GM23338 (cell line): ENCODE measurements at regions not wholly inside any gene's neighbourhood (a gene's known extent, or its start where the extent isn't known, plus 50 kb on each side); places are given as distances from the start of the nearest gene placed in this dataset.

ENCODE experiments used
- ATAC-seq: fragments of 200-7000 bp; cut with Tn5 transposase; 3 replicates; pipeline ENCODE4 v1.9.1; 2020
- DNase-seq: peaks from one replicate; pipeline ENCODE4 v3.0.0-alpha.2; 2015; ENCODE audit warnings: low spot score
- H2AFZ ChIP-seq: fragments of 200-600 bp; sonication (generic); 2 replicates; pipeline ENCODE4 v1.8.0; 2016; ENCODE audit warnings: antibody characterized with exemption, mild to moderate bottlenecking, moderate library complexity
- H3F3A ChIP-seq: fragments of 200-600 bp; sonication (generic); replicated peaks from 2 replicates; pipeline ENCODE4 v1.8.0; 2017; ENCODE audit warnings: antibody characterized with exemption, mixed run types, low read depth
- H3K27ac ChIP-seq: fragments of 200-600 bp; sonication (generic); 2 replicates; pipeline ENCODE4 v1.6.1; 2016; ENCODE audit warnings: low read depth
- H3K27me3 ChIP-seq: fragments of 200-600 bp; sonication (generic); 2 replicates; pipeline ENCODE4 v1.8.0; 2016; ENCODE audit warnings: mild to moderate bottlenecking, mixed run types, moderate library complexity; ENCODE audit not compliant: insufficient read depth
- H3K36me3 ChIP-seq: fragments of 200-600 bp; sonication (generic); 2 replicates; pipeline ENCODE4 v1.8.0; 2016; ENCODE audit warnings: mild to moderate bottlenecking; ENCODE audit not compliant: insufficient read depth
- H3K4me1 ChIP-seq: fragments of 200-600 bp; sonication (generic); 2 replicates; pipeline ENCODE4 v1.8.0; 2016; ENCODE audit warnings: mild to moderate bottlenecking, moderate library complexity; ENCODE audit not compliant: insufficient read depth
- H3K4me2 ChIP-seq: fragments of 200-600 bp; sonication (generic); 2 replicates; pipeline ENCODE4 v1.7.1; 2017; ENCODE audit warnings: mixed run types
- H3K4me3 ChIP-seq: fragments of 200-600 bp; sonication (generic); 2 replicates; pipeline ENCODE4 v1.6.1; 2016; ENCODE audit warnings: mixed run types
- H3K79me2 ChIP-seq: fragments of 200-600 bp; sonication (generic); replicated peaks from 2 replicates; pipeline ENCODE4 v1.8.0; 2017; ENCODE audit warnings: mild to moderate bottlenecking; ENCODE audit not compliant: insufficient read depth
- H3K9me2 ChIP-seq: fragments of 200-600 bp; sonication (generic); 2 replicates; pipeline ENCODE4 v1.8.0; 2017; ENCODE audit not compliant: insufficient read depth
- H4K20me1 ChIP-seq: fragments of 200-600 bp; sonication (generic); replicated peaks from 2 replicates; pipeline ENCODE4 v1.8.0; 2017; ENCODE audit warnings: mild to moderate bottlenecking; ENCODE audit not compliant: insufficient read depth
- H3K27ac Mint-ChIP-seq: 2 replicates; pipeline ENCODE4 v1.8.0; 2020; ENCODE audit warnings: inconsistent platforms, mild to moderate bottlenecking, moderate library complexity, mixed read lengths
- H3K27me3 Mint-ChIP-seq: 3 replicates; pipeline ENCODE4 v1.8.0; 2022; ENCODE audit warnings: low read depth, mild to moderate bottlenecking, moderate library complexity, mixed read lengths, inconsistent platforms; ENCODE audit not compliant: insufficient read depth, poor library complexity
- H3K36me3 Mint-ChIP-seq: 3 replicates; pipeline ENCODE4 v1.8.0; 2021; ENCODE audit warnings: low read depth, mild to moderate bottlenecking, inconsistent platforms, moderate library complexity, mixed read lengths
- H3K4me1 Mint-ChIP-seq: 3 replicates; pipeline ENCODE4 v1.8.0; 2020; ENCODE audit warnings: mild to moderate bottlenecking, inconsistent platforms, mixed read lengths
- H3K4me3 Mint-ChIP-seq: 3 replicates; pipeline ENCODE4 v1.8.0; 2021; ENCODE audit warnings: moderate library complexity, mild to moderate bottlenecking, inconsistent platforms, mixed read lengths
- H3K9me3 Mint-ChIP-seq: 3 replicates; pipeline ENCODE4 v1.8.0; 2020; ENCODE audit warnings: moderate library complexity, mild to moderate bottlenecking, inconsistent platforms, mixed read lengths
- CREB1 ChIP-seq: fragments of 250-450 bp; sonication (Bioruptor Pico); IDR thresholded peaks from 2 replicates; pipeline ENCODE4 v1.5.0; 2020; ENCODE audit warnings: low read depth, mild to moderate bottlenecking, moderate library complexity
- EZH2 ChIP-seq: fragments of 200-600 bp; sonication (generic); IDR thresholded peaks from one replicate; pipeline ENCODE4 v1.8.0; 2017; ENCODE audit warnings: antibody characterized with exemption, mild to moderate bottlenecking, low read depth; ENCODE audit not compliant: unreplicated experiment
- EZH2phosphoT487 ChIP-seq: fragments of 200-600 bp; sonication (generic); IDR thresholded peaks from one replicate; pipeline ENCODE4 v1.8.1; 2018; ENCODE audit warnings: antibody characterized with exemption; ENCODE audit not compliant: unreplicated experiment
- JUNB ChIP-seq: IDR thresholded peaks from one replicate; pipeline ENCODE4 v1.6.1; 2016; ENCODE audit warnings: antibody characterized with exemption; ENCODE audit not compliant: unreplicated experiment
- ZNF331 ChIP-seq: fragments of 250-450 bp; sonication (Bioruptor Pico); IDR thresholded peaks from 2 replicates; pipeline ENCODE4 v1.5.0; 2020; ENCODE audit warnings: low read depth, mild to moderate bottlenecking, moderate library complexity
- TF ChIP-seq, protein P1 (sequence below): IDR thresholded peaks from 2 replicates; pipeline ENCODE4 v1.6.1; 2016; ENCODE audit warnings: antibody characterized with exemption
- TF ChIP-seq, protein P2 (sequence below): IDR thresholded peaks from one replicate; pipeline ENCODE4 v1.6.1; 2018; ENCODE audit warnings: antibody characterized with exemption; ENCODE audit not compliant: unreplicated experiment
- TF ChIP-seq, protein P3 (sequence below): fragments of 250-450 bp; sonication (Bioruptor Pico); IDR thresholded peaks from 2 replicates; pipeline ENCODE4 v1.5.0; 2020; ENCODE audit warnings: mild to moderate bottlenecking, moderate library complexity
- TF ChIP-seq, protein P4 (sequence below), 2 experiments: fragments of 200-600 bp in 1 of 2; sonication (generic) in 1 of 2; conservative IDR thresholded peaks; 2 replicates each; pipeline versions ENCODE4 v1.5.1 to v1.6.1; 2016 to 2017; ENCODE audit warnings: antibody characterized with exemption in 2 of 2, low read depth in 2 of 2, mild to moderate bottlenecking in 2 of 2, moderate library complexity in 1 of 2

DNA sequence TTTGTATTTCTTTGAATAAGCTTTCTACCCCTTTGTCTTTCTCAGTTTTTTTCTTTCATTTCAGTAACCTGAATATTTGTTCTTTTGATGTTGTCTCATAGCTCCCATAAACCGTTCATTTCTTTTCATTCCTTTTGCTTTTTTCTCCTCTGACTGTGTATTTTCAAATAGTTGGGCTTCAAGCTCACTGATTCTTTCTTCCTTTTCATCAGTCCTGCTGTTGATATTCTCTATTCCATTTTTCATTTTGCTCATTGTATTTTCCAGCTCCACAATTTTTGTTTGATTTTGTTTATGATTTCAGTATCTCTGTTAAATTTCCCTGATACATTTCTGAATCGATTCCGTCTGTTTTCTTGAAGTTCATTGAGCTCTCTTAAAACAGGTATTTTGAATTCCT, 129.6 kb upstream of the NUDT6 start:
- Histone ChIP-seq H3K36me3 (no peaks in the 10 kb centered on the region), H3K79me2 (peaks cover 26% of the 10 kb centered on the region; the same call in 1 of the 2 replicates), H2AFZ (no peak overlapping the region), H3K4me1 (no peaks in the 10 kb centered on the region), H3F3A (no peaks in the 10 kb centered on the region), H3K4me3 (no peak overlapping the region), H3K4me2 (no peak overlapping the region), H4K20me1 (no peaks in the 10 kb centered on the region), H3K9me2 (no peaks in the 10 kb centered on the region), H3K27me3 (no peaks in the 10 kb centered on the region), H3K27ac (no peak overlapping the region)
- ATAC-seq (no peak), DNase-seq (no peak)
- TF ChIP-seq, protein P1, sequence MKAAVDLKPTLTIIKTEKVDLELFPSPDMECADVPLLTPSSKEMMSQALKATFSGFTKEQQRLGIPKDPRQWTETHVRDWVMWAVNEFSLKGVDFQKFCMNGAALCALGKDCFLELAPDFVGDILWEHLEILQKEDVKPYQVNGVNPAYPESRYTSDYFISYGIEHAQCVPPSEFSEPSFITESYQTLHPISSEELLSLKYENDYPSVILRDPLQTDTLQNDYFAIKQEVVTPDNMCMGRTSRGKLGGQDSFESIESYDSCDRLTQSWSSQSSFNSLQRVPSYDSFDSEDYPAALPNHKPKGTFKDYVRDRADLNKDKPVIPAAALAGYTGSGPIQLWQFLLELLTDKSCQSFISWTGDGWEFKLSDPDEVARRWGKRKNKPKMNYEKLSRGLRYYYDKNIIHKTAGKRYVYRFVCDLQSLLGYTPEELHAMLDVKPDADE: no peak
- no peak for TF ChIP-seq JUNB
- no peak for TF ChIP-seq CREB1 (CRISPR knock-in tag)
- TF ChIP-seq, protein P2, sequence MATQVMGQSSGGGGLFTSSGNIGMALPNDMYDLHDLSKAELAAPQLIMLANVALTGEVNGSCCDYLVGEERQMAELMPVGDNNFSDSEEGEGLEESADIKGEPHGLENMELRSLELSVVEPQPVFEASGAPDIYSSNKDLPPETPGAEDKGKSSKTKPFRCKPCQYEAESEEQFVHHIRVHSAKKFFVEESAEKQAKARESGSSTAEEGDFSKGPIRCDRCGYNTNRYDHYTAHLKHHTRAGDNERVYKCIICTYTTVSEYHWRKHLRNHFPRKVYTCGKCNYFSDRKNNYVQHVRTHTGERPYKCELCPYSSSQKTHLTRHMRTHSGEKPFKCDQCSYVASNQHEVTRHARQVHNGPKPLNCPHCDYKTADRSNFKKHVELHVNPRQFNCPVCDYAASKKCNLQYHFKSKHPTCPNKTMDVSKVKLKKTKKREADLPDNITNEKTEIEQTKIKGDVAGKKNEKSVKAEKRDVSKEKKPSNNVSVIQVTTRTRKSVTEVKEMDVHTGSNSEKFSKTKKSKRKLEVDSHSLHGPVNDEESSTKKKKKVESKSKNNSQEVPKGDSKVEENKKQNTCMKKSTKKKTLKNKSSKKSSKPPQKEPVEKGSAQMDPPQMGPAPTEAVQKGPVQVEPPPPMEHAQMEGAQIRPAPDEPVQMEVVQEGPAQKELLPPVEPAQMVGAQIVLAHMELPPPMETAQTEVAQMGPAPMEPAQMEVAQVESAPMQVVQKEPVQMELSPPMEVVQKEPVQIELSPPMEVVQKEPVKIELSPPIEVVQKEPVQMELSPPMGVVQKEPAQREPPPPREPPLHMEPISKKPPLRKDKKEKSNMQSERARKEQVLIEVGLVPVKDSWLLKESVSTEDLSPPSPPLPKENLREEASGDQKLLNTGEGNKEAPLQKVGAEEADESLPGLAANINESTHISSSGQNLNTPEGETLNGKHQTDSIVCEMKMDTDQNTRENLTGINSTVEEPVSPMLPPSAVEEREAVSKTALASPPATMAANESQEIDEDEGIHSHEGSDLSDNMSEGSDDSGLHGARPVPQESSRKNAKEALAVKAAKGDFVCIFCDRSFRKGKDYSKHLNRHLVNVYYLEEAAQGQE: no peak
- TF ChIP-seq, protein P3, sequence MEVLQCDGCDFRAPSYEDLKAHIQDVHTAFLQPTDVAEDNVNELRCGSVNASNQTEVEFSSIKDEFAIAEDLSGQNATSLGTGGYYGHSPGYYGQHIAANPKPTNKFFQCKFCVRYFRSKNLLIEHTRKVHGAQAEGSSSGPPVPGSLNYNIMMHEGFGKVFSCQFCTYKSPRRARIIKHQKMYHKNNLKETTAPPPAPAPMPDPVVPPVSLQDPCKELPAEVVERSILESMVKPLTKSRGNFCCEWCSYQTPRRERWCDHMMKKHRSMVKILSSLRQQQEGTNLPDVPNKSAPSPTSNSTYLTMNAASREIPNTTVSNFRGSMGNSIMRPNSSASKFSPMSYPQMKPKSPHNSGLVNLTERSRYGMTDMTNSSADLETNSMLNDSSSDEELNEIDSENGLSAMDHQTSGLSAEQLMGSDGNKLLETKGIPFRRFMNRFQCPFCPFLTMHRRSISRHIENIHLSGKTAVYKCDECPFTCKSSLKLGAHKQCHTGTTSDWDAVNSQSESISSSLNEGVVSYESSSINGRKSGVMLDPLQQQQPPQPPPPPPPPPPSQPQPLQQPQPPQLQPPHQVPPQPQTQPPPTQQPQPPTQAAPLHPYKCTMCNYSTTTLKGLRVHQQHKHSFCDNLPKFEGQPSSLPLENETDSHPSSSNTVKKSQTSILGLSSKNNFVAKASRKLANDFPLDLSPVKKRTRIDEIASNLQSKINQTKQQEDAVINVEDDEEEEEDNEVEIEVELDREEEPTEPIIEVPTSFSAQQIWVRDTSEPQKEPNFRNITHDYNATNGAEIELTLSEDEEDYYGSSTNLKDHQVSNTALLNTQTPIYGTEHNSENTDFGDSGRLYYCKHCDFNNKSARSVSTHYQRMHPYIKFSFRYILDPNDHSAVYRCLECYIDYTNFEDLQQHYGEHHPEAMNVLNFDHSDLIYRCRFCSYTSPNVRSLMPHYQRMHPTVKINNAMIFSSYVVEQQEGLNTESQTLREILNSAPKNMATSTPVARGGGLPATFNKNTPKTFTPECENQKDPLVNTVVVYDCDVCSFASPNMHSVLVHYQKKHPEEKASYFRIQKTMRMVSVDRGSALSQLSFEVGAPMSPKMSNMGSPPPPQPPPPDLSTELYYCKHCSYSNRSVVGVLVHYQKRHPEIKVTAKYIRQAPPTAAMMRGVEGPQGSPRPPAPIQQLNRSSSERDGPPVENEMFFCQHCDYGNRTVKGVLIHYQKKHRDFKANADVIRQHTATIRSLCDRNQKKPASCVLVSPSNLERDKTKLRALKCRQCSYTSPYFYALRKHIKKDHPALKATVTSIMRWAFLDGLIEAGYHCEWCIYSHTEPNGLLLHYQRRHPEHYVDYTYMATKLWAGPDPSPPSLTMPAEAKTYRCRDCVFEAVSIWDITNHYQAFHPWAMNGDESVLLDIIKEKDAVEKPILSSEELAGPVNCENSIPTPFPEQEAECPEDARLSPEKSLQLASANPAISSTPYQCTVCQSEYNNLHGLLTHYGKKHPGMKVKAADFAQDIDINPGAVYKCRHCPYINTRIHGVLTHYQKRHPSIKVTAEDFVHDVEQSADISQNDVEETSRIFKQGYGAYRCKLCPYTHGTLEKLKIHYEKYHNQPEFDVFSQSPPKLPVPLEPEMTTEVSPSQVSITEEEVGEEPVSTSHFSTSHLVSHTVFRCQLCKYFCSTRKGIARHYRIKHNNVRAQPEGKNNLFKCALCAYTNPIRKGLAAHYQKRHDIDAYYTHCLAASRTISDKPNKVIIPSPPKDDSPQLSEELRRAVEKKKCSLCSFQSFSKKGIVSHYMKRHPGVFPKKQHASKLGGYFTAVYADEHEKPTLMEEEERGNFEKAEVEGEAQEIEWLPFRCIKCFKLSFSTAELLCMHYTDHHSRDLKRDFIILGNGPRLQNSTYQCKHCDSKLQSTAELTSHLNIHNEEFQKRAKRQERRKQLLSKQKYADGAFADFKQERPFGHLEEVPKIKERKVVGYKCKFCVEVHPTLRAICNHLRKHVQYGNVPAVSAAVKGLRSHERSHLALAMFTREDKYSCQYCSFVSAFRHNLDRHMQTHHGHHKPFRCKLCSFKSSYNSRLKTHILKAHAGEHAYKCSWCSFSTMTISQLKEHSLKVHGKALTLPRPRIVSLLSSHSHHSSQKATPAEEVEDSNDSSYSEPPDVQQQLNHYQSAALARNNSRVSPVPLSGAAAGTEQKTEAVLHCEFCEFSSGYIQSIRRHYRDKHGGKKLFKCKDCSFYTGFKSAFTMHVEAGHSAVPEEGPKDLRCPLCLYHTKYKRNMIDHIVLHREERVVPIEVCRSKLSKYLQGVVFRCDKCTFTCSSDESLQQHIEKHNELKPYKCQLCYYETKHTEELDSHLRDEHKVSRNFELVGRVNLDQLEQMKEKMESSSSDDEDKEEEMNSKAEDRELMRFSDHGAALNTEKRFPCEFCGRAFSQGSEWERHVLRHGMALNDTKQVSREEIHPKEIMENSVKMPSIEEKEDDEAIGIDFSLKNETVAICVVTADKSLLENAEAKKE: no peak
- no peak for TF ChIP-seq ZNF331 (CRISPR knock-in tag)
- no peak for TF ChIP-seq EZH2phosphoT487
- TF ChIP-seq, protein P4, sequence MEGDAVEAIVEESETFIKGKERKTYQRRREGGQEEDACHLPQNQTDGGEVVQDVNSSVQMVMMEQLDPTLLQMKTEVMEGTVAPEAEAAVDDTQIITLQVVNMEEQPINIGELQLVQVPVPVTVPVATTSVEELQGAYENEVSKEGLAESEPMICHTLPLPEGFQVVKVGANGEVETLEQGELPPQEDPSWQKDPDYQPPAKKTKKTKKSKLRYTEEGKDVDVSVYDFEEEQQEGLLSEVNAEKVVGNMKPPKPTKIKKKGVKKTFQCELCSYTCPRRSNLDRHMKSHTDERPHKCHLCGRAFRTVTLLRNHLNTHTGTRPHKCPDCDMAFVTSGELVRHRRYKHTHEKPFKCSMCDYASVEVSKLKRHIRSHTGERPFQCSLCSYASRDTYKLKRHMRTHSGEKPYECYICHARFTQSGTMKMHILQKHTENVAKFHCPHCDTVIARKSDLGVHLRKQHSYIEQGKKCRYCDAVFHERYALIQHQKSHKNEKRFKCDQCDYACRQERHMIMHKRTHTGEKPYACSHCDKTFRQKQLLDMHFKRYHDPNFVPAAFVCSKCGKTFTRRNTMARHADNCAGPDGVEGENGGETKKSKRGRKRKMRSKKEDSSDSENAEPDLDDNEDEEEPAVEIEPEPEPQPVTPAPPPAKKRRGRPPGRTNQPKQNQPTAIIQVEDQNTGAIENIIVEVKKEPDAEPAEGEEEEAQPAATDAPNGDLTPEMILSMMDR (conservative IDR thresholded peaks at IDR 0.05; ENCODE audit: low read depth in 2 of 2): no peak
- TF ChIP-seq EZH2: no peak
- Mint-ChIP-seq H3K27ac (no peak overlapping the region), H3K27me3 (no peaks in the 10 kb centered on the region), H3K9me3 (peaks cover 14% of the 10 kb centered on the region), H3K4me3 (no peak overlapping the region), H3K36me3 (peaks cover 38% of the 10 kb centered on the region), H3K4me1 (no peaks in the 10 kb centered on the region)
